ENCODE measurements at regions not wholly inside any gene's neighbourhood (a gene's known extent, or its start where the extent isn't known, plus 50 kb on each side); places are given as distances from the start of the nearest gene placed in this dataset.

GRCh38 chr17:5789528-5789927, 205.2 kb upstream of the NLRP1 start:
- peak overlapping the region; percentile 60 for H3K27ac Mint-ChIP-seq
- Histone ChIP-seq H3K79me2 (ENCODE audit: low read depth) (no peaks in the 10 kb centered on the region), H3K27ac (no peak overlapping the region), H3K9me3 (ENCODE audit: low read depth) (no peaks in the 10 kb centered on the region), H3K4me3 (no peak overlapping the region), H2AFZ (replicated peaks) (no peak overlapping the region), H3F3A (ENCODE audit: low read depth) (peaks cover 13% of the 10 kb centered on the region), H4K20me1 (ENCODE audit: low read depth) (peaks cover 7% of the 10 kb centered on the region), H3K27me3 (no peaks in the 10 kb centered on the region), H3K9ac (no peak overlapping the region), H3K4me2 (peak overlapping the region; percentile 23), H3K36me3 (no peaks in the 10 kb centered on the region), H3K4me1 (peaks cover 13% of the 10 kb centered on the region)
- H3K4me3 Mint-ChIP-seq: peak overlapping the region; percentile 75
- H3K27me3 Mint-ChIP-seq (ENCODE audit: insufficient read depth, low read depth): peaks cover 16% of the 10 kb centered on the region
- no peaks in the 10 kb centered on the region for H3K36me3 Mint-ChIP-seq
- no peak for TF ChIP-seq EZH2 (IDR thresholded peaks at IDR 0.05)
- TF ChIP-seq CTCF (IDR thresholded peaks at IDR 0.05): no peak
- no peak for TF ChIP-seq EZH2phosphoT487 (IDR thresholded peaks at IDR 0.05)
- H3K4me1 Mint-ChIP-seq: peaks cover 45% of the 10 kb centered on the region
- peaks cover 21% of the 10 kb centered on the region for H3K9me3 Mint-ChIP-seq
- DNase-seq (ENCODE audit: low spot score): peak; percentile 85

GRCh38 chr17:5793157-5793556, 208.8 kb upstream of the NLRP1 start:
- no peaks in the 10 kb centered on the region for H3K36me3 ChIP-seq
- TF ChIP-seq EZH2 (IDR thresholded peaks at IDR 0.05) (no peak), EZH2phosphoT487 (IDR thresholded peaks at IDR 0.05) (no peak), CTCF (IDR thresholded peaks at IDR 0.05) (peak; percentile 36)
- H3F3A ChIP-seq (ENCODE audit: low read depth): peaks cover 26% of the 10 kb centered on the region
- peaks cover 7% of the 10 kb centered on the region for H4K20me1 ChIP-seq (ENCODE audit: low read depth)
- no peaks in the 10 kb centered on the region for H3K9me3 ChIP-seq (ENCODE audit: low read depth)
- H3K4me3 Mint-ChIP-seq: no peak overlapping the region
- H3K4me2 ChIP-seq: no peak overlapping the region
- no peaks in the 10 kb centered on the region for H3K27me3 ChIP-seq
- peaks cover 24% of the 10 kb centered on the region for H3K4me1 ChIP-seq
- no peak overlapping the region for H2AFZ ChIP-seq (replicated peaks)
- peaks cover 14% of the 10 kb centered on the region for H3K27me3 Mint-ChIP-seq (ENCODE audit: insufficient read depth, low read depth)
- no peak overlapping the region for H3K27ac ChIP-seq
- no peaks in the 10 kb centered on the region for H3K36me3 Mint-ChIP-seq
- H3K4me3 ChIP-seq: no peak overlapping the region
- peaks cover 29% of the 10 kb centered on the region for H3K4me1 Mint-ChIP-seq
- H3K79me2 ChIP-seq (ENCODE audit: low read depth): no peaks in the 10 kb centered on the region
- no peak overlapping the region for H3K9ac ChIP-seq
- no peak for DNase-seq (ENCODE audit: low spot score)
- peaks cover 16% of the 10 kb centered on the region for H3K9me3 Mint-ChIP-seq
- H3K27ac Mint-ChIP-seq: no peak overlapping the region

- H3K36me3 ChIP-seq: no peaks in the 10 kb centered on the region
- peaks cover 9% of the 10 kb centered on the region for H3K27me3 Mint-ChIP-seq (ENCODE audit: insufficient read depth, low read depth)
- DNase-seq (ENCODE audit: low spot score): peak; percentile 53
- H4K20me1 ChIP-seq (ENCODE audit: low read depth): peaks cover 7% of the 10 kb centered on the region
- H3K4me1 Mint-ChIP-seq: peaks cover 31% of the 10 kb centered on the region
- peaks cover 16% of the 10 kb centered on the region for H3K9me3 Mint-ChIP-seq
- no peak overlapping the region for H3K27ac Mint-ChIP-seq
- H3K27me3 ChIP-seq: peaks cover 5% of the 10 kb centered on the region
- H3K4me3 ChIP-seq: no peak overlapping the region
- no peak overlapping the region for H2AFZ ChIP-seq (replicated peaks)
- no peak overlapping the region for H3K4me3 Mint-ChIP-seq
- H3K36me3 Mint-ChIP-seq: no peaks in the 10 kb centered on the region
- H3K27ac ChIP-seq: no peak overlapping the region
- H3K4me2 ChIP-seq: no peak overlapping the region
- H3K79me2 ChIP-seq (ENCODE audit: low read depth): no peaks in the 10 kb centered on the region
- no peak overlapping the region for H3K9ac ChIP-seq
- peaks cover 30% of the 10 kb centered on the region for H3K4me1 ChIP-seq
- TF ChIP-seq CTCF (IDR thresholded peaks at IDR 0.05): peak; percentile 56
- no peak for TF ChIP-seq EZH2 (IDR thresholded peaks at IDR 0.05)
- no peaks in the 10 kb centered on the region for H3K9me3 ChIP-seq (ENCODE audit: low read depth)
- H3F3A ChIP-seq (ENCODE audit: low read depth): peaks cover 26% of the 10 kb centered on the region
These were observed 209.6 kb upstream of the NLRP1 start for GRCh38 chr17:5793899-5794298.
